ENCODE measurements at regions not wholly inside any gene's neighbourhood (a gene's known extent, or its start where the extent isn't known, plus 50 kb on each side); places are given as distances from the start of the nearest gene placed in this dataset.

DNA sequence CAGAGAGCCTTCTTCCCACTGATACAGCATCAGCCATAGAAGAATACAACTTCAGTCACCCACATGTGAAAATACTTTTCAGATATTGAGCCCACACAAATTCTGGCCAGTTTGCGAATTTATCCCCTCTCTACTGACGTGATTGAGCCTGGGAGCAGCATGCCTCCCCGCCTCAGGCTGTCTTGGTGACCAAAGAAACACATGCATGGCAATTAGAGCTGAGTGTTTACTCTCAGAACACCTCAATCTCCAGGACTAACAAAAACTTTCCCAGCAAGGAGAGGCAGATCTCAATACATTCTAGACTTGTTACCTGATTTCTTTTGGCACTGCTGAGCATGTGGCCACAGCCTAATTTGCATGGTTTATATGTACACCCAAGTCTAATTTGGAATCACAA is 122.5 kb downstream of the TMEM26 start:
- Mint-ChIP-seq H3K36me3 (ENCODE audit: low read depth) (no peaks in the 10 kb centered on the region), H3K4me3 (no peak overlapping the region), H3K4me1 (ENCODE audit: low read depth) (peaks cover 3% of the 10 kb centered on the region), H3K27ac (no peak overlapping the region), H3K27me3 (ENCODE audit: low read depth) (peaks cover 14% of the 10 kb centered on the region), H3K9me3 (peaks cover 7% of the 10 kb centered on the region)
- DNase-seq (ENCODE audit: low spot score) = no peak

DNA sequence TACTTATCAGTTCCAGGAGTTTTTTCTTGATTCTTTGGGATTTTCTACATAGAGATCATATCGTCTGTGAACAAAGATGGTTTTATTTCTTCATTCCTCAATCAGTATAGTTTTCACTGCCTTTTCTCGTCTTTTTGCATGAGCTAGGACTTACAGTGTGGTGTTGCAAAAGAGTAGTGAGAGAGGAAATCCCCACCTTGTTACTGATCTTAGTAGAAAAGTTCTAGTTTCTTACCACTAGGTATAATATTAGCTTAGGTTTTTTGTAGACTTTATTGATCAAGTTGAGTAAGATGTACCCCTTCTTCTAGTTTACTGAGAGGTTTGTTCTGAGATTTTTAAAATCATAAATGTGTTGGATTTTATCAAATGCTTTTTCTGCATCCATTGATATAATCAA is 123.3 kb downstream of the TMEM26 start:
- peaks cover 19% of the 10 kb centered on the region for H3K27me3 Mint-ChIP-seq (ENCODE audit: low read depth)
- no peaks in the 10 kb centered on the region for H3K36me3 Mint-ChIP-seq (ENCODE audit: low read depth)
- H3K4me3 Mint-ChIP-seq = no peak overlapping the region
- H3K4me1 Mint-ChIP-seq (ENCODE audit: low read depth) = no peaks in the 10 kb centered on the region
- no peak overlapping the region for H3K27ac Mint-ChIP-seq
- DNase-seq (ENCODE audit: low spot score) = no peak
- peaks cover 4% of the 10 kb centered on the region for H3K9me3 Mint-ChIP-seq

DNA sequence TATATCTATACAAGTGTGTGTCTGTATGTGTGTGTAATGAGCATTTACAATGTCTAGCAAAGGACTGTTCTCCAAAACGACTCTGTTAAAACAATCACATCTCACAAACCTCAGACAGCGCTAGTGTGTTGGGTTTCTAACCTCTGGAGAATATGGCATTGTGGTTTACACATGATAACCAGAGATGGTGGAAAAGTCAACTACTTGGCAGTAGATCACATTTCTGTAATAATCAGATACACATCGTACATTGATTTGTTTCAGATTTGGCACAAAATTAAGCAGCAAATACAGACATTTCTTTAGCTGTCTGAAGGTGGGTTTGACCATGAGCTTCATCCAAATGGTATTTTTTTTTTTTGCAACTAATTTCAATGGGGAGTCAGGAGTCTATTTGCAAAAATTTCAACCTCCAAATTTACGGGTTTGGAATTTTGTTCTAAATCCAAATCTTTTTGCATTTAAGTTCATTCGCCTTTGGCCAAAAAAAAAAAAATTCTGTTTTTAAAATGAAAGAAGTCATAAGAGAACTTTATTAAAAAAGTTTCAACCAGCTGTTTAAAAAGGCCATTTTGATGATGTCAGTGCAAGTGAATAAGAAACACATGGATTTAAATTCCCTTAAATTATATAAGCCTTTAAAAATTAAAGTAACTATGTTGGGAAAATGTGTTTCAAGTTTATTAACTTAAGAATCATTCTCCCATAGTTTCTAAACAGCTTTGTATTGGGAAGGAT is 127.8 kb downstream of the TMEM26 start:
- no peaks in the 10 kb centered on the region for H3K36me3 Mint-ChIP-seq (ENCODE audit: low read depth)
- no peaks in the 10 kb centered on the region for H3K4me1 Mint-ChIP-seq (ENCODE audit: low read depth)
- H3K27ac Mint-ChIP-seq = no peak overlapping the region
- peaks cover 4% of the 10 kb centered on the region for H3K9me3 Mint-ChIP-seq
- H3K4me3 Mint-ChIP-seq = no peak overlapping the region
- DNase-seq (ENCODE audit: low spot score) = no peak
- H3K27me3 Mint-ChIP-seq (ENCODE audit: low read depth) = peaks cover 25% of the 10 kb centered on the region

DNA sequence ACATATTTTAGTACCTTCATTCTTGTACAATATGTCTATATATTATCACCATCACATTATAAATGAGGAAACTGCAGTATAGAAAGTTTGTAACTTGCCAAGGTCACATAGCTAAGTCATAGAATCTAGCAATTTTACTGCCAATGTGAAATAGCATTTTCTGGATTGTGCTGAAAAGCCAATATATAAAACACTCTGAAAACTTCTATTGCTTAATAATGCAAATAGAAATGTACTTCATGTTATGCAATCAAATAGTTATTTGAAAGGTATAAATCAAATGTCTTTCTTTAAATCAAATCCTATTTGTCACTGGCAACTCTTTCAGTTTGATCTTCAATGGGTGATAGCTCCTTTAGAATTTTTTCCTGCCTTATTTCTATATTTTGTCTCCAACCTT is 129.5 kb downstream of the TMEM26 start:
- no peak overlapping the region for H3K27ac Mint-ChIP-seq
- H3K27me3 Mint-ChIP-seq (ENCODE audit: low read depth) = peaks cover 22% of the 10 kb centered on the region
- no peaks in the 10 kb centered on the region for H3K9me3 Mint-ChIP-seq
- no peak for DNase-seq (ENCODE audit: low spot score)
- no peaks in the 10 kb centered on the region for H3K4me1 Mint-ChIP-seq (ENCODE audit: low read depth)
- no peak overlapping the region for H3K4me3 Mint-ChIP-seq
- no peaks in the 10 kb centered on the region for H3K36me3 Mint-ChIP-seq (ENCODE audit: low read depth)

DNA sequence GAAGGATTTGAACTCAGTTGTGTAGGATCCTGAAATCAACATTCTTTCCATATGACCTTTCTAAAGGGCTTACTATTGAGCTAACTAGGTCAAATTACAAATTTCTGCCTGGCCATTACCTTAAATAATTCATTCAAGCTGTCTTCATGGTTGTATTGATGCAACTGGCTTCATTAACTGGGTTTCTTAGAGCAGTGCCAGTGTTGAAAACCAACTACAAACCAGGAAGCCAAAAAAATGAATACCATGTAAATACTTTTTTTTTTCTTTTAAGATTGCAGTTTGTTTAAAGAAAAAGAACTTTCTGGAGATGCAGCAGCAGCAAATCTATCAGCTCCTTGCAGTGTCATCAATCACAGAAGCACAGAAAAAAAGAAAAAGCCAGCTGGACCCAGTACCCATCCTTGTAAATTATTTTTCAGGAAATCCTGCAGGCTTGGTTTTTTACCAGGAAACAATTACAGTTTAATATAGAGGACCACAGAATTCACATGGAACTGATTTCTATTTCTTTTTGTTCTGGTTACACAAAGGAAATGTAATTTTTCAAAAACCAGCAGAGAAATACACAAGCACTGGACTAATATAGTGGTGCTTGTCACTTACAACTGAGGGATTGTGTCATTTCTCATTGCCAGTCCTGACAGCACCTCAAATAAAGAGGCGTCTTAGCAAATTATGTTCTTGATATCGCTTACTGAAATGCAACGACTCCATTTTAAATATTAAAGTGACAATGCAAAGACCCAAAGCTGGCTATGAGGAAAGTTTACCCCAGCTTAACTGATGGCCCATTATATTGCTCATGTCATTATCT is 131.9 kb downstream of the TMEM26 start:
- H3K36me3 Mint-ChIP-seq (ENCODE audit: low read depth) = no peaks in the 10 kb centered on the region
- no peak overlapping the region for H3K4me3 Mint-ChIP-seq
- no peaks in the 10 kb centered on the region for H3K9me3 Mint-ChIP-seq
- DNase-seq (ENCODE audit: low spot score) = no peak
- no peak overlapping the region for H3K27ac Mint-ChIP-seq
- peaks cover 14% of the 10 kb centered on the region for H3K27me3 Mint-ChIP-seq (ENCODE audit: low read depth)
- H3K4me1 Mint-ChIP-seq (ENCODE audit: low read depth) = peaks cover 3% of the 10 kb centered on the region

DNA sequence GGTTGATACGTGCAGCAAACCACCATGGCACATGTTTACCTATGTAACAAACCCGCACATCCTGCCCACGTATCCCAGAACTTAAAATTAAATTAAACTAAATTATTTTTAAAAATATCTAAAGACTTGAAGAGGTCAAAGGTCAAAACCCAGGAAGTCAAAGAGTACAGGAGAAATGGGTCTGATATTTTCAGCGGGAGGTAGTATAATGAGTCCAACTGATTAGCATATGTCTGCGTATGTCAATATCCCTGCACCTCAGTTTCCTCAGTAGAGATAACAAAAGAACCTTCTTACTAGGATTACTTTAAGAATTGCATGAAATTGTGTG is 133.0 kb downstream of the TMEM26 start:
- Mint-ChIP-seq H3K4me1 (ENCODE audit: low read depth) (peaks cover 3% of the 10 kb centered on the region), H3K9me3 (no peaks in the 10 kb centered on the region), H3K27me3 (ENCODE audit: low read depth) (peaks cover 16% of the 10 kb centered on the region), H3K36me3 (ENCODE audit: low read depth) (no peaks in the 10 kb centered on the region), H3K4me3 (no peak overlapping the region), H3K27ac (no peak overlapping the region)
- no peak for DNase-seq (ENCODE audit: low spot score)

DNA sequence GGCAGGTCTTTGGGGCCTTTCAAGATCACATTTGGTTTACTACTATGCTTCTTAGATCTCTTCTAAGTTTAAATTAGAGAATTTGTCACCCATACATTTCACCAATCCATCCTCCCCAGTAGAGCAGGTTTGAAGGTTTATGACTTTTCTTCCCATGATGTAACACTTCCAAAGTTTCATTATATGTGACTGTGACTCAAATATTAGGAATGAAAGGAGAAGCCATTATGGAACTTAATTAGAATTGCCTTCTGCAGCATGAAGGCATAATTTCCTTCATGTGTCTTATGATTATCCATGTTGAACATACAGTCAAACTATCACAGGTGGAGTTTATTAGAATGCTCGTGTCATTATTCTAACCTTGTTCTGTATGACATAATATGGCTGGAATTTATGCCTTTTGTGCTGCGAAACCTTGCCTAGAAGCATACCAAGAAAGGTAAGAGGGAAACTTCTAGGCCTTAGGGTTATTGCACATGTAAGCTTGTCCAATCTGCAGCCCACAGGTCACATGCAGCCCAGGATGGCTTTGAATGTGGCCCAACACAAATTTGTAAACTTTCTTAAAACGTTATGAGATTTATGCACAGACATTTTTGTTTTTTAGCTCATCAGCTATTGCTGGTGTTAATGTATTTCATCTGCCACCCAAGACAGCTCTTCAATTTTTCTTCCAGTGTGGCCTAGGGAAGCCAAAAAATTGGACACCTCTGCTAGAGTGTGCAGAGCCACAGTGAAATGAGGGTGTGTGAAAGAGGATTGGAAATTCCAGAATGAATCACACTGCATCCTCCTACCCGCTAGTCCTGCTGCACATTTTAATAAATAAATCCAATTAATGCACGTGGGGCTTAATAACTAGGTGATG is 133.6 kb downstream of the TMEM26 start:
- H3K9me3 Mint-ChIP-seq = no peaks in the 10 kb centered on the region
- no peaks in the 10 kb centered on the region for H3K36me3 Mint-ChIP-seq (ENCODE audit: low read depth)
- H3K27me3 Mint-ChIP-seq (ENCODE audit: low read depth) = peaks cover 11% of the 10 kb centered on the region

DNA sequence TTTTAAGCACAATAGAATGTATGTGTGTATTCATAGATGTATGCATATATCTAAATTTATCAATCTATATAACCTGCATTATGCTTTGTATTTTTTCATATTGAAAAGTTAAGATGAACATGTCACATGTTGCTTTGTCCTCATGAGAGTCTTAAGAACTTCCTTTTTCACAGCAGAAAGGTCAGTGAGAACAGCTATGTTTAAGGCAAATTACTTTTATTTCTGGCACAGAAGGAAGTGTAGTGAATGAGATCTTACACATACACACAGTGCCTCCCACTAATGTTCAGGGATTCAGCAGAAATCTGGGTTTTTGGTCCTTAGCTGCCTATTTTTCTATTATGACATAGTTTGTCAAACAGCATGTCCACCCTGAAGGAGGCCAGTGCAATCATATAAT is 134.8 kb downstream of the TMEM26 start:
- Mint-ChIP-seq H3K4me3 (no peak overlapping the region), H3K36me3 (ENCODE audit: low read depth) (peaks cover 3% of the 10 kb centered on the region), H3K4me1 (ENCODE audit: low read depth) (peaks cover 15% of the 10 kb centered on the region), H3K27ac (no peak overlapping the region), H3K27me3 (ENCODE audit: low read depth) (peaks cover 7% of the 10 kb centered on the region), H3K9me3 (peaks cover under 1% of the 10 kb centered on the region)
- no peak for DNase-seq (ENCODE audit: low spot score)

More for the DNA sequence above, 133.6 kb downstream of the TMEM26 start:
- Mint-ChIP-seq H3K4me3 (no peak overlapping the region), H3K27ac (no peak overlapping the region), H3K4me1 (ENCODE audit: low read depth) (peaks cover 4% of the 10 kb centered on the region)
- DNase-seq (ENCODE audit: low spot score) = no peak

DNA sequence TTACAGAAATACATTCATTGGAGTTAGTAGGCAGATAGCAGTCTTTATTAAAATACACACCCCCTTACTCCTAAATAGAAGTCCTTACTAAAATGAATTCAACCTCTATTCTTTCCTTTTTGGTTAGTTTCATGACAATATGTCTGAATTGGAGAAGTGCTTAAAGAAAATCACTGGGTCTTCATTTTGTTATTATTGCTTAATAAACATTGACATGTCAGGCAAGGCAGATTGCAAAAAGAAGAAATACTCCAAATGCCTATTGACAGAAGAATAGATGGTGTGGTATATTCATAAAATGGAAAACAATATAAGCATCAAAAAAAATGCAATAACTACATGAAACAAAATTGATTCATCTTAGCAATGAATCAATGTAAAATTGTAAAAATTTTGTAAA is 135.5 kb downstream of the TMEM26 start:
- H3K27ac Mint-ChIP-seq = no peak overlapping the region

DNA sequence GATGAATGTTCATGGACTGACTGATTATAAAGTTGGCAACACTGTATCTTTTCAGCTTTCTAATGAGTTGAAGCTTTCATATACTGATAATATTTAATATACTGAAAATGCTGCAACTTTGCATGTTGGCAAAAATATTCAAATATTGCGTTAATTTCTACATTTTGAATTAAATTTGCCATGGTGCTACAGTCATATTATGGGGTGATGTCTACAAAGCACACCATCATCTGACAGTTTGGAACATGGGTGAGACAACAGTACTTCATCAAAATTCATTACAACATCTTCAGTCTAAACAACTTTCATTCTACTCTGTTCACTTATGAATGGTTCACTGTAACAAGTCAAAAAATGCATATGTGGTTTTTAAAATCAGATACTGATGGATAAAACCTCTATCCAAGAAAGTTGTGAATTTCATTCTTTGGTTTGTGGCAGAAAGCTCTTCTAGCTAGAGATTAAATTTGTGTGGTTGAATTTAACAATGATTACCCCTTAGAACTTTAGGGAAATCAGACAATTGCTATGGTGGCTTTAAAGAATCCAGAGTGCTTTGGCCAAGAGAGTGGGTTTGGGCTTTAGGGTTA is 136.4 kb downstream of the TMEM26 start:
- no peak overlapping the region for H3K27ac Mint-ChIP-seq
- peaks cover 13% of the 10 kb centered on the region for H3K27me3 Mint-ChIP-seq (ENCODE audit: low read depth)
- H3K9me3 Mint-ChIP-seq = peaks cover 3% of the 10 kb centered on the region

More for the DNA sequence above, 135.5 kb downstream of the TMEM26 start:
- H3K36me3 Mint-ChIP-seq (ENCODE audit: low read depth) = peaks cover 3% of the 10 kb centered on the region
- DNase-seq (ENCODE audit: low spot score) = no peak
- H3K9me3 Mint-ChIP-seq = peaks cover 3% of the 10 kb centered on the region
- peaks cover 18% of the 10 kb centered on the region for H3K4me1 Mint-ChIP-seq (ENCODE audit: low read depth)
- H3K27me3 Mint-ChIP-seq (ENCODE audit: low read depth) = peaks cover 7% of the 10 kb centered on the region
- no peak overlapping the region for H3K4me3 Mint-ChIP-seq

DNA sequence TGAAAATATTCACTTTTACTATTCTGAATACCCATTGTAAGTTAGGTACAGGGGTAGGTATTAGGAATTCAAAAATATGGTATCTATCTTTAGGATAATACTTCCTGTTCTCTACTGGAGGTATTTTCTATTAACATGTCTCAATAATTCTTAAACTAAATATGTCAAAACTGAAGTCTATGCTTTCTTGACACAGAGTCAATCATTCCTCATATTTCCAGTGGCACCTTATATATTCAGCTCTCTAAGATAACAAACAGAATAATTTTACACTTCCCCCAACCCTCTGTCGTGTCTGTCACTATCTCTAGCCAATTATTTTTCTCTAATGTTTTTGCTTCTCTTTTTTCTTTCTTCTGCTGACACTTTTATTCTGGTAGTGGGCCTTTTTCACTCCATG is 138.9 kb downstream of the TMEM26 start:
- peaks cover 23% of the 10 kb centered on the region for H3K27me3 Mint-ChIP-seq (ENCODE audit: low read depth)
- H3K36me3 Mint-ChIP-seq (ENCODE audit: low read depth) = peaks cover 3% of the 10 kb centered on the region
- peaks cover 9% of the 10 kb centered on the region for H3K9me3 Mint-ChIP-seq
- no peak overlapping the region for H3K4me3 Mint-ChIP-seq
- peaks cover 18% of the 10 kb centered on the region for H3K4me1 Mint-ChIP-seq (ENCODE audit: low read depth)
- H3K27ac Mint-ChIP-seq = no peak overlapping the region
- no peak for DNase-seq (ENCODE audit: low spot score)

More for the DNA sequence above, 136.4 kb downstream of the TMEM26 start:
- Mint-ChIP-seq H3K36me3 (ENCODE audit: low read depth) (peaks cover 3% of the 10 kb centered on the region), H3K4me1 (ENCODE audit: low read depth) (peaks cover 18% of the 10 kb centered on the region), H3K4me3 (no peak overlapping the region)
- DNase-seq (ENCODE audit: low spot score) = no peak

DNA sequence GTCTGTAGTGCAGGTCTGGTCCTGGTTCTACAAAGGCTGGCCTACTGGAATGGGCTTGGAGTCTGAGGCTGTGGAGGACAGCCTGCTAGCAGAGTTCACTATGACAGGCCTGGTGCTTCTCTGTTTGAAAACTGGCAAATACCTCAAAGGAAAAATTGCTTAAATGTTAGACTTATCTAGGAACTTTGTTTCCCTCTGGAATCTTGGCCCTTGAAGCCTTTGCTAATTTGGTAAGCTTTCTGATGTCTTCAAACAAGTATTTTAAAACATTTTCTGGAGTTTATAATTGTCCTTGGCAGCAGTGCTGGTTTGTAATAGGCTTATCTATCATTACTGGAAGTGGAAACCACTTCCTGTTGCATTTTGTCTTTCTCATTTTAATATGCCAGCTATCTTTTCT is 139.7 kb downstream of the TMEM26 start:
- no peak overlapping the region for H3K27ac Mint-ChIP-seq
- H3K27me3 Mint-ChIP-seq (ENCODE audit: low read depth) = peaks cover 28% of the 10 kb centered on the region
- no peak for DNase-seq (ENCODE audit: low spot score)
- peaks cover 18% of the 10 kb centered on the region for H3K4me1 Mint-ChIP-seq (ENCODE audit: low read depth)
- peaks cover 3% of the 10 kb centered on the region for H3K36me3 Mint-ChIP-seq (ENCODE audit: low read depth)
- H3K4me3 Mint-ChIP-seq = peak overlapping the region; percentile 62
- peaks cover 9% of the 10 kb centered on the region for H3K9me3 Mint-ChIP-seq

DNA sequence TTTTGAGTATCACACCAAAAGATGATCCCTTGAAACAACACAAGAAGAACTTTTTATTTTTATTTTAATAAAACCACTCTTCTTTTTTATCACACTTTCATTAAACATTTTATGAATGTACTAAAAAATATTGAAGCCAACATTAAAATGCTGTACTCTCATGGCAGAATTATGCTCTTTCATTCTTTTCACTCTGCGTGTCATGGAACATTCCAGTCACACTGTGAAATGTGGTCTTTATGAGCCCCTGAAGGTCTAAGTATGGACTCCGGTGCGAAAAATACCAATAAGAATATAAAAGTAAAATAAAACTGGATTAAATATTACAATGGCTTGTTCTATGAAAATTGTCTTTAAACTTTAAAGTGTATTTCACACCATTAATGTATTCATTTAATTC is 148.4 kb downstream of the TMEM26 start:
- no peak overlapping the region for H3K4me3 Mint-ChIP-seq
- no peaks in the 10 kb centered on the region for H3K36me3 Mint-ChIP-seq (ENCODE audit: low read depth)
- H3K9me3 Mint-ChIP-seq = no peaks in the 10 kb centered on the region
- H3K27me3 Mint-ChIP-seq (ENCODE audit: low read depth) = peaks cover 34% of the 10 kb centered on the region
- DNase-seq (ENCODE audit: low spot score) = no peak
- H3K27ac Mint-ChIP-seq = no peak overlapping the region
- no peaks in the 10 kb centered on the region for H3K4me1 Mint-ChIP-seq (ENCODE audit: low read depth)

Measured in T-helper 2 cell treated with Interferon-gamma antibody and Interleukin-4, amounts not matched to agents 5 μg/mL and 100 μg/mL, for 36 hours (primary cell).